HCT116 (cell line): ENCODE measurements at regions not wholly inside any gene's neighbourhood (a gene's known extent, or its start where the extent isn't known, plus 50 kb on each side); places are given as distances from the start of the nearest gene placed in this dataset.

ENCODE experiments used
- CEBPB ChIP-seq: IDR thresholded peaks from 2 replicates; pipeline ENCODE4 v1.6.1; 2012; ENCODE audit warnings: low read depth
- CTCF ChIP-seq, 3 experiments: fragments of 200-600 bp in 1 of 3; sonication (generic) in 1 of 3; IDR thresholded peaks in 2 of 3; conservative IDR thresholded peaks in 1 of 3; 2 replicates each; pipeline ENCODE4 v1.5.1; 2012 to 2017; ENCODE audit warnings: low read depth in 2 of 3, low read length in 2 of 3, antibody characterized with exemption in 1 of 3, borderline replicate concordance in 1 of 3, control low read depth in 1 of 3, mild to moderate bottlenecking in 1 of 3, mixed read lengths in 1 of 3, mixed run types in 1 of 3, moderate library complexity in 1 of 3; ENCODE audit not compliant: insufficient read depth in 1 of 3
- EZH2 ChIP-seq: fragments of 200-600 bp; sonication (generic); IDR thresholded peaks from 2 replicates; pipeline ENCODE4 v1.6.1; 2017; ENCODE audit warnings: antibody characterized with exemption, mixed run types
- EZH2phosphoT487 ChIP-seq: fragments of 200-600 bp; IDR thresholded peaks from 2 replicates; pipeline ENCODE4 v1.6.1; 2018; ENCODE audit warnings: antibody characterized with exemption, borderline replicate concordance
- POLR2A ChIP-seq: IDR thresholded peaks from 2 replicates; pipeline ENCODE4 v1.7.0; 2011; ENCODE audit warnings: borderline replicate concordance; ENCODE audit not compliant: insufficient read depth, insufficient read length; ENCODE audit errors: extremely low read depth
- POLR2AphosphoS5 ChIP-seq: IDR thresholded peaks from 2 replicates; pipeline ENCODE4 v1.6.1; 2011; ENCODE audit warnings: mild to moderate bottlenecking, low read depth, low read length, moderate library complexity
- RAD21 ChIP-seq: IDR thresholded peaks from 2 replicates; pipeline ENCODE4 v1.6.1; 2012; ENCODE audit warnings: low read depth, mild to moderate bottlenecking
- REST ChIP-seq: IDR thresholded peaks from 2 replicates; pipeline ENCODE4 v1.6.1; 2012; ENCODE audit warnings: low read depth
- SIN3A ChIP-seq: IDR thresholded peaks from 2 replicates; pipeline ENCODE4 v1.6.1; 2012; ENCODE audit warnings: low read depth
- SP1 ChIP-seq: IDR thresholded peaks from 2 replicates; pipeline ENCODE4 v1.6.1; 2012; ENCODE audit warnings: low read depth
- TCF7L2 ChIP-seq: IDR thresholded peaks from 2 replicates; pipeline ENCODE4 v1.7.0; 2011; ENCODE audit warnings: borderline replicate concordance, inconsistent platforms; ENCODE audit not compliant: insufficient read depth, insufficient read length; ENCODE audit errors: extremely low read depth
- ZNF274 ChIP-seq: fragments of 200-500 bp; sonication (Bioruptor generic); IDR thresholded peaks from 2 replicates; pipeline ENCODE4 v1.6.1; 2014; ENCODE audit warnings: mild to moderate bottlenecking, low read depth, low read length, inconsistent platforms
- TF ChIP-seq, protein P1 (sequence below): IDR thresholded peaks from 2 replicates; pipeline ENCODE4 v1.6.1; 2012
- TF ChIP-seq, protein P2 (sequence below): IDR thresholded peaks from 2 replicates; pipeline ENCODE4 v1.6.1; 2012

DNA sequence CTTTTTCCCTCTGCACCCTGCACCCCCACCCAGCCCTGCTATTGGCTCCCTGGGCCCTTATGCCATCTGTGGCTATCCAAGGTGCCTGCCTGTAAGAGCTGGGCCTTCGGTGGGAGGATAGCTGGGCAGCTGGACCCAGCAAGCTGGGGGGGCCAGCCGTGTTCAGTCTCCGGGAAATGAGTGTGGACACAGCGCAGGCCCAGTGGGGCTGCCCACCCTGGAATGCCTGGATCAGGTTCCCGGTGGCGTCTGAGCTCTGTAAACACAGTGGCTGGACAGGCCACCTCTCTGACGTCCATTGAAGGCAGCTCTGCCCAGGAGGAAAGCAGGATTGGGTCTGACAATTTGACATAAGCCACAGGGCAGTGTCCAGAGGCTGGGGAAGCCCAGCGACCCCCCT lies 127.8 kb downstream of the FOXD2 start:
- TF ChIP-seq CEBPB: no peak
- TF ChIP-seq RAD21: no peak
- TF ChIP-seq CTCF (IDR thresholded peaks at IDR 0.05 in 2 of 3, conservative IDR thresholded peaks at IDR 0.05 in 1 of 3; ENCODE audit: borderline replicate concordance in 1 of 3, insufficient read depth in 1 of 3, low read depth in 2 of 3, low read length in 2 of 3): no peak
- TF ChIP-seq, protein P1, sequence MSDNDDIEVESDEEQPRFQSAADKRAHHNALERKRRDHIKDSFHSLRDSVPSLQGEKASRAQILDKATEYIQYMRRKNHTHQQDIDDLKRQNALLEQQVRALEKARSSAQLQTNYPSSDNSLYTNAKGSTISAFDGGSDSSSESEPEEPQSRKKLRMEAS: no peak
- no peak for TF ChIP-seq SIN3A
- TF ChIP-seq ZNF274: no peak
- TF ChIP-seq POLR2A: no peak
- TF ChIP-seq, protein P2, sequence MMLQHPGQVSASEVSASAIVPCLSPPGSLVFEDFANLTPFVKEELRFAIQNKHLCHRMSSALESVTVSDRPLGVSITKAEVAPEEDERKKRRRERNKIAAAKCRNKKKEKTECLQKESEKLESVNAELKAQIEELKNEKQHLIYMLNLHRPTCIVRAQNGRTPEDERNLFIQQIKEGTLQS: no peak
- TF ChIP-seq TCF7L2: no peak
- TF ChIP-seq EZH2phosphoT487: no peak
- TF ChIP-seq POLR2AphosphoS5: no peak
- no peak for TF ChIP-seq REST
- no peak for TF ChIP-seq EZH2
- no peak for TF ChIP-seq SP1
